IMR-90 (cell line): ENCODE measurements at regions not wholly inside any gene's neighbourhood (a gene's known extent, or its start where the extent isn't known, plus 50 kb on each side); places are given as distances from the start of the nearest gene placed in this dataset.

Experiments used
- ATAC-seq: fragments of 200-7000 bp; cut with Tn5 transposase; 2 replicates; pipeline ENCODE4 v1.9.1; 2020; ENCODE audit warnings: low read depth, mild to moderate bottlenecking, moderate library complexity
- BruUV-seq: library from RNA; stranded (reverse); fragments of 400-500 nt; replicated peaks from 2 replicates; lab custom pipeline; 2021; lab: Mats Ljungman, UMichigan
- CTCF ChIA-PET: fragments of 300-600 bp; formaldehyde crosslinking; extraction: SDS; loops from one replicate; lab custom pipeline; 2021; ENCODE audit warnings: antibody characterized with exemption; lab: Yijun Ruan, JAX
- POLR2A ChIA-PET: fragments of 300-600 bp; sonication (Branson Sonifier 250); formaldehyde crosslinking; loops from one replicate; lab custom pipeline; 2022; ENCODE audit warnings: antibody characterized with exemption; ENCODE audit not compliant: unreplicated experiment; lab: Charles Lee
- DNase-seq: peaks from one replicate; pipeline ENCODE4 v3.0.0; 2013
- H2AFZ ChIP-seq: replicated peaks from 2 replicates; pipeline ENCODE3; 2013; ENCODE audit warnings: low read length, mild to moderate bottlenecking; ENCODE audit not compliant: poor library complexity
- H2AK5ac ChIP-seq: 2 replicates; pipeline ENCODE4 v1.6.1; 2013; ENCODE audit warnings: low read depth, low read length, inconsistent platforms
- H2AK9ac ChIP-seq: replicated peaks from 2 replicates; pipeline ENCODE3; 2013; ENCODE audit warnings: mild to moderate bottlenecking, low read depth, low read length, moderate library complexity; ENCODE audit not compliant: poor library complexity
- H2BK120ac ChIP-seq: 2 replicates; pipeline ENCODE4 v1.6.1; 2013; ENCODE audit warnings: low read depth, low read length, inconsistent platforms
- H2BK15ac ChIP-seq: 3 replicates; pipeline ENCODE4 v1.6.1; 2013; ENCODE audit warnings: low read depth, low read length, inconsistent platforms
- H2BK20ac ChIP-seq: 2 replicates; pipeline ENCODE4 v1.6.1; 2013; ENCODE audit warnings: low read depth, mild to moderate bottlenecking, inconsistent platforms, low read length, moderate library complexity
- H2BK5ac ChIP-seq: 2 replicates; pipeline ENCODE4 v1.6.1; 2013; ENCODE audit warnings: mild to moderate bottlenecking, low read depth, low read length, inconsistent platforms; ENCODE audit not compliant: poor library complexity, severe bottlenecking
- H3K14ac ChIP-seq: replicated peaks from 2 replicates; pipeline ENCODE4 v1.6.1; 2013; ENCODE audit warnings: low read depth, low read length, inconsistent platforms
- H3K18ac ChIP-seq: 2 replicates; pipeline ENCODE4 v1.6.1; 2013; ENCODE audit warnings: low read depth, low read length, control low read depth
- H3K23ac ChIP-seq: 2 replicates; pipeline ENCODE4 v1.6.1; 2013; ENCODE audit warnings: low read depth, low read length, inconsistent platforms
- H3K27ac ChIP-seq: 2 replicates; pipeline ENCODE4 v1.5.1; 2013; ENCODE audit warnings: mild to moderate bottlenecking, control low read depth, low read length; ENCODE audit not compliant: insufficient read depth
- H3K27me3 ChIP-seq: 2 replicates; pipeline ENCODE4 v1.6.1; 2013; ENCODE audit warnings: low read length; ENCODE audit not compliant: control insufficient read depth, insufficient read depth
- H3K36me3 ChIP-seq: 2 replicates; pipeline ENCODE4 v1.6.1; 2013; ENCODE audit warnings: low read length, mixed read lengths; ENCODE audit not compliant: control insufficient read depth, insufficient read depth
- H3K4ac ChIP-seq: 2 replicates; pipeline ENCODE4 v1.6.1; 2013; ENCODE audit warnings: low read depth, low read length, inconsistent platforms
- H3K4me1 ChIP-seq: 2 replicates; pipeline ENCODE4 v1.6.1; 2013; ENCODE audit warnings: low read length, mixed read lengths; ENCODE audit not compliant: control insufficient read depth, insufficient read depth
- H3K4me2 ChIP-seq: 2 replicates; pipeline ENCODE4 v1.6.1; 2013; ENCODE audit warnings: low read depth, mild to moderate bottlenecking, control low read depth, low read length, moderate library complexity
- H3K4me3 ChIP-seq: 2 replicates; pipeline ENCODE4 v1.5.1; 2013; ENCODE audit warnings: low read depth, mild to moderate bottlenecking, control low read depth, low read length, moderate library complexity; ENCODE audit not compliant: insufficient read depth
- H3K56ac ChIP-seq: 2 replicates; pipeline ENCODE4 v1.6.1; 2013; ENCODE audit warnings: low read length, inconsistent platforms; ENCODE audit not compliant: insufficient read depth; ENCODE audit errors: extremely low read depth
- H3K79me1 ChIP-seq, 2 experiments: 2 replicates each; pipeline ENCODE4 v1.6.1; 2013; ENCODE audit warnings: low read length in 2 of 2, inconsistent platforms in 1 of 2, low read depth in 1 of 2
- H3K9ac ChIP-seq: 2 replicates; pipeline ENCODE4 v1.6.1; 2013; ENCODE audit warnings: low read depth, low read length, control low read depth
- H3K9me1 ChIP-seq: 2 replicates; pipeline ENCODE4 v1.6.1; 2013; ENCODE audit warnings: low read length, inconsistent platforms; ENCODE audit not compliant: insufficient read depth
- H3K9me3 ChIP-seq: 2 replicates; pipeline ENCODE4 v1.6.1; 2013; ENCODE audit warnings: low read length; ENCODE audit not compliant: control insufficient read depth, insufficient read depth
- H4K20me1 ChIP-seq: 2 replicates; pipeline ENCODE4 v1.6.1; 2013; ENCODE audit warnings: low read length, inconsistent platforms; ENCODE audit not compliant: insufficient read depth
- H4K5ac ChIP-seq: 2 replicates; pipeline ENCODE4 v1.6.1; 2013; ENCODE audit warnings: mild to moderate bottlenecking, low read depth, low read length, control low read depth
- H4K8ac ChIP-seq, 2 experiments: 2 replicates each; pipeline ENCODE4 v1.6.1; 2013; ENCODE audit warnings: low read depth in 2 of 2, low read length in 2 of 2, control low read depth in 1 of 2, inconsistent platforms in 1 of 2
- H4K91ac ChIP-seq: 2 replicates; pipeline ENCODE4 v1.6.1; 2013; ENCODE audit warnings: low read depth, low read length, inconsistent platforms; ENCODE audit not compliant: insufficient read depth
- CTCF ChIP-seq: conservative IDR thresholded peaks from 2 replicates; pipeline ENCODE4 v1.5.1; 2012; ENCODE audit warnings: mild to moderate bottlenecking, low read depth, low read length, improper control_type of control experiment
- FOS ChIP-seq: fragments of 150-350 bp; IDR thresholded peaks from 2 replicates; pipeline ENCODE4 v1.6.1; 2016; ENCODE audit warnings: low read depth, low read length
- MXI1 ChIP-seq: IDR thresholded peaks from 2 replicates; pipeline ENCODE4 v1.6.1; 2012; ENCODE audit warnings: low read depth, mild to moderate bottlenecking, low read length, moderate library complexity, borderline replicate concordance
- RFX5 ChIP-seq: IDR thresholded peaks from 2 replicates; pipeline ENCODE4 v1.8.0; 2012; ENCODE audit warnings: low read depth, mild to moderate bottlenecking, low read length, moderate library complexity
- whole genome bisulfite sequencing, 2 experiments: methylation state at CpG; one replicate each; pipeline versions ENCODE4 v1.1.5 to v1.1.7; 2013; ENCODE audit warnings: missing lambda C conversion rate in 2 of 2; ENCODE audit not compliant: insufficient read length in 1 of 2; ENCODE audit errors: extremely low coverage in 2 of 2; 5-methylcytosine and 5-hydroxymethylcytosine counted together
- dilution Hi-C: fragments of 300-500 bp; cut with HindIII; formaldehyde crosslinking; loops from one replicate; pipeline ENCODE4 v1.14.3; 2018; ENCODE audit warnings: low sequenced_read_pairs; ENCODE audit not compliant: unreplicated experiment
- in situ Hi-C: fragments of 300-500 bp; cut with MboI; formaldehyde crosslinking; loops from 3 replicates; pipeline ENCODE4 v1.14.3; 2019; ENCODE audit warnings: low sequenced_read_pairs, inconsistent platforms, mixed read lengths
- intact Hi-C: fragments of 100-400 bp; cut with micrococcal nuclease; formaldehyde crosslinking; loops from 2 replicates; pipeline ENCODE4 v1.10.0; 2022

GRCh38 chr6:74731931-74732330, 473.9 kb downstream of the COL12A1 start:
- H3K79me1 ChIP-seq, result no peaks in the 10 kb centered on the region
- ChIA-PET POLR2A (no interaction called here), CTCF (interaction anchor here (0.5 kb wide), 1 partner anchor 112 kb away, joined by 3 read pairs; no protein-coding TSS in a partner anchor)
- H3K27me3 ChIP-seq, result no peaks in the 10 kb centered on the region
- H3K27ac ChIP-seq, result no peak overlapping the region
- no peaks in the 10 kb centered on the region for H3K36me3 ChIP-seq
- H2AK9ac ChIP-seq, result no peak overlapping the region
- H2AFZ ChIP-seq, result no peak overlapping the region
- H4K20me1 ChIP-seq, result no peaks in the 10 kb centered on the region
- in situ Hi-C loops, result no loop called here
- H3K9me3 ChIP-seq, result no peaks in the 10 kb centered on the region; the same call in 1 of the 2 replicates
- peaks cover 3% of the 10 kb centered on the region for H3K9me1 ChIP-seq
- H2BK15ac ChIP-seq, result peak overlapping the region; percentile 1; the same call in 1 of the 3 replicates
- no peak overlapping the region for H2AK5ac ChIP-seq
- BruUV-seq, result no TSS peak
- peak overlapping the region; percentile 42 for H3K14ac ChIP-seq
- no peak overlapping the region for H3K56ac ChIP-seq
- no peak overlapping the region; the same call in 1 of the 2 replicates for H3K18ac ChIP-seq
- no peak overlapping the region for H3K4me3 ChIP-seq
- no peak overlapping the region for H3K9ac ChIP-seq
- dilution Hi-C loops, result no loop called here
- H2BK120ac ChIP-seq, result no peak overlapping the region
- TF ChIP-seq FOS (no peak), MXI1 (no peak), RFX5 (no peak), CTCF (no peak)
- H4K91ac ChIP-seq, result no peak overlapping the region
- no peak overlapping the region for H4K8ac ChIP-seq
- no CpG with 5 or more reads among the region's 4 CpGs for WGBS, 2 experiments
- H2BK20ac ChIP-seq, result no peak overlapping the region
- peaks cover 7% of the 10 kb centered on the region for H3K4me1 ChIP-seq
- DNase-seq (peak; percentile 71), ATAC-seq (peak; percentile 76)
- peak overlapping the region; percentile 18; the same call in 1 of the 2 replicates for H3K4ac ChIP-seq
- H2BK5ac ChIP-seq, result peak overlapping the region; percentile 22
- H4K5ac ChIP-seq, result no peak overlapping the region
- no peak overlapping the region for H3K23ac ChIP-seq
- H3K4me2 ChIP-seq, result no peak overlapping the region
- intact Hi-C loops, result no loop called here
